ENCODE measurements at regions not wholly inside any gene's neighbourhood (a gene's known extent, or its start where the extent isn't known, plus 50 kb on each side); places are given as distances from the start of the nearest gene placed in this dataset.
A peak's percentile ranks its signal among the peaks of the same experiment; 100 is the strongest.

GRCh38 chr10:9615189-9615588 is 1402.5 kb upstream of the CELF2 start:
- no peak overlapping the region for H3K4me2 ChIP-seq (ENCODE audit: low read length)
- no CpG with 5 or more reads among the region's 3 CpGs for WGBS (ENCODE audit: extremely low coverage, insufficient coverage, insufficient read length)
- no peaks in the 10 kb centered on the region for H3K4me1 ChIP-seq (ENCODE audit: control insufficient read depth in 1 of 2, insufficient read depth in 2 of 2, low read length in 2 of 2)
- no peak overlapping the region for H2BK12ac ChIP-seq (ENCODE audit: low read length)
- no peaks in the 10 kb centered on the region for H3K27me3 ChIP-seq (ENCODE audit: insufficient read depth, low read length)
- no peak overlapping the region for H3K9ac ChIP-seq (ENCODE audit: low read length)
- no peak overlapping the region for H3K4ac ChIP-seq (ENCODE audit: low read depth, low read length)
- peak in 1 of 2 donors; percentile 56 for DNase-seq
- H4K91ac ChIP-seq (ENCODE audit: low read depth, low read length) = no peak overlapping the region
- no peak overlapping the region for H3K23ac ChIP-seq (ENCODE audit: low read length)
- H3K36me3 ChIP-seq (ENCODE audit: control insufficient read depth in 1 of 2, insufficient read depth in 2 of 2, low read length in 2 of 2) = no peaks in the 10 kb centered on the region
- no peak overlapping the region for H3K14ac ChIP-seq (ENCODE audit: low read length)
- H3K18ac ChIP-seq (ENCODE audit: low read length) = no peak overlapping the region
- no peaks in the 10 kb centered on the region for H3K79me1 ChIP-seq (ENCODE audit: low read length)
- H4K8ac ChIP-seq (ENCODE audit: low read depth, low read length) = no peak overlapping the region
- no peak overlapping the region for H4K12ac ChIP-seq (ENCODE audit: low read depth, low read length)
- H3K79me2 ChIP-seq (ENCODE audit: control insufficient read depth, insufficient read depth, low read length, poor library complexity) = no peaks in the 10 kb centered on the region
- no peak overlapping the region for H2AFZ ChIP-seq (ENCODE audit: insufficient read depth, low read length, poor library complexity)
- no peaks in the 10 kb centered on the region for H3K9me3 ChIP-seq (ENCODE audit: insufficient read depth, low read depth, low read length)
- no peak overlapping the region for H3K27ac ChIP-seq (ENCODE audit: low read depth, low read length)
- H2BK5ac ChIP-seq (ENCODE audit: low read depth, low read length, poor library complexity) = no peak overlapping the region
- no peak overlapping the region for H2BK120ac ChIP-seq (ENCODE audit: insufficient read depth, low read length, poor library complexity)
- no peak overlapping the region for H3K4me3 ChIP-seq (ENCODE audit: low read depth, low read length)
- no peak overlapping the region for H2AK5ac ChIP-seq (ENCODE audit: low read length)

DNA sequence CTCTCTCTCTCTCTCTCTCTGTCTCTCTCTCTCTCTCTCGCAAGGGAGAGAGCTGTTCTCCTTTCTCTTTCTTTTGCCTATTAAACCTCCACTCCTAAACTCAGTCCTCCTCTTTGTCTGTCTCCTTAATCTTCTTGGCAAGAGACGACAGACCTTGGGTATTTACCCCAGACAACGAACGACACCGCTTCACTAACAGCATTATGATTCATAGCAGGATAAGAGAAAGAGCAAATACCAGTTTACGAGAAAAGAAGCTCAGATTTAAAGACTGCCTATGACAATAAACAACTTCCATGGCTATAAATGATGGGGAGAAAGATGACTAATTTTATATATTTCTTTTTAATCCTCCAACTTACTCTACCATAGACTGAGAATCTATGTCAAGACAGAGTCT is 1396.5 kb upstream of the CELF2 start:
- no peak overlapping the region for H2BK12ac ChIP-seq (ENCODE audit: low read length)
- H3K27me3 ChIP-seq (ENCODE audit: insufficient read depth, low read length) = no peaks in the 10 kb centered on the region
- H2AFZ ChIP-seq (ENCODE audit: insufficient read depth, low read length, poor library complexity) = no peak overlapping the region
- no peaks in the 10 kb centered on the region for H3K4me1 ChIP-seq (ENCODE audit: control insufficient read depth in 1 of 2, insufficient read depth in 2 of 2, low read length in 2 of 2)
- H3K9me3 ChIP-seq (ENCODE audit: insufficient read depth, low read depth, low read length) = no peaks in the 10 kb centered on the region
- no peaks in the 10 kb centered on the region for H3K79me1 ChIP-seq (ENCODE audit: low read length)
- no peak overlapping the region for H4K91ac ChIP-seq (ENCODE audit: low read depth, low read length)
- H3K79me2 ChIP-seq (ENCODE audit: control insufficient read depth, insufficient read depth, low read length, poor library complexity) = no peaks in the 10 kb centered on the region
- no peak overlapping the region for H3K4me3 ChIP-seq (ENCODE audit: low read depth, low read length)
- no peak overlapping the region for H3K27ac ChIP-seq (ENCODE audit: low read depth, low read length)
- H2AK5ac ChIP-seq (ENCODE audit: low read length) = no peak overlapping the region
- H3K14ac ChIP-seq (ENCODE audit: low read length) = no peak overlapping the region
- no peak overlapping the region for H2BK5ac ChIP-seq (ENCODE audit: low read depth, low read length, poor library complexity)
- H4K12ac ChIP-seq (ENCODE audit: low read depth, low read length) = no peak overlapping the region
- H3K36me3 ChIP-seq (ENCODE audit: control insufficient read depth in 1 of 2, insufficient read depth in 2 of 2, low read length in 2 of 2) = no peaks in the 10 kb centered on the region
- no peak overlapping the region for H2BK120ac ChIP-seq (ENCODE audit: insufficient read depth, low read length, poor library complexity)
- no peak overlapping the region for H3K4ac ChIP-seq (ENCODE audit: low read depth, low read length)
- no peak overlapping the region for H3K9ac ChIP-seq (ENCODE audit: low read length)
- H3K23ac ChIP-seq (ENCODE audit: low read length) = no peak overlapping the region
- no peak overlapping the region for H3K18ac ChIP-seq (ENCODE audit: low read length)
- DNase-seq = no peak
- no CpG with 5 or more reads among the region's 6 CpGs for WGBS (ENCODE audit: extremely low coverage, insufficient coverage, insufficient read length)
- no peak overlapping the region for H4K8ac ChIP-seq (ENCODE audit: low read depth, low read length)
- no peak overlapping the region for H3K4me2 ChIP-seq (ENCODE audit: low read length)

GRCh38 chr10:9625304-9625703 is 1392.4 kb upstream of the CELF2 start:
- Histone ChIP-seq H4K12ac (ENCODE audit: low read depth, low read length) (no peak overlapping the region), H3K4me1 (ENCODE audit: control insufficient read depth in 1 of 2, insufficient read depth in 2 of 2, low read length in 2 of 2) (no peaks in the 10 kb centered on the region), H3K9me3 (ENCODE audit: insufficient read depth, low read depth, low read length) (no peaks in the 10 kb centered on the region), H2BK12ac (ENCODE audit: low read length) (no peak overlapping the region), H3K23ac (ENCODE audit: low read length) (no peak overlapping the region), H4K91ac (ENCODE audit: low read depth, low read length) (no peak overlapping the region), H3K79me2 (ENCODE audit: control insufficient read depth, insufficient read depth, low read length, poor library complexity) (no peaks in the 10 kb centered on the region), H3K27me3 (ENCODE audit: insufficient read depth, low read length) (no peaks in the 10 kb centered on the region), H2BK5ac (ENCODE audit: low read depth, low read length, poor library complexity) (no peak overlapping the region), H2BK120ac (ENCODE audit: insufficient read depth, low read length, poor library complexity) (no peak overlapping the region), H3K9ac (ENCODE audit: low read length) (no peak overlapping the region), H4K8ac (ENCODE audit: low read depth, low read length) (no peak overlapping the region), H3K27ac (ENCODE audit: low read depth, low read length) (no peak overlapping the region), H3K14ac (ENCODE audit: low read length) (no peak overlapping the region), H2AK5ac (ENCODE audit: low read length) (no peak overlapping the region), H3K18ac (ENCODE audit: low read length) (no peak overlapping the region), H3K4me2 (ENCODE audit: low read length) (no peak overlapping the region), H2AFZ (ENCODE audit: insufficient read depth, low read length, poor library complexity) (no peak overlapping the region), H3K79me1 (ENCODE audit: low read length) (no peaks in the 10 kb centered on the region), H3K4ac (ENCODE audit: low read depth, low read length) (no peak overlapping the region), H3K36me3 (ENCODE audit: control insufficient read depth in 1 of 2, insufficient read depth in 2 of 2, low read length in 2 of 2) (no peaks in the 10 kb centered on the region), H3K4me3 (ENCODE audit: low read depth, low read length) (no peak overlapping the region)
- no peak for DNase-seq

- Histone ChIP-seq H4K8ac (ENCODE audit: low read depth, low read length) (no peak overlapping the region), H3K14ac (ENCODE audit: low read length) (no peak overlapping the region), H3K4me1 (ENCODE audit: control insufficient read depth in 1 of 2, insufficient read depth in 2 of 2, low read length in 2 of 2) (no peaks in the 10 kb centered on the region), H2BK12ac (ENCODE audit: low read length) (no peak overlapping the region), H2BK120ac (ENCODE audit: insufficient read depth, low read length, poor library complexity) (no peak overlapping the region), H3K27ac (ENCODE audit: low read depth, low read length) (no peak overlapping the region), H2AFZ (ENCODE audit: insufficient read depth, low read length, poor library complexity) (no peak overlapping the region), H4K91ac (ENCODE audit: low read depth, low read length) (no peak overlapping the region), H3K4me2 (ENCODE audit: low read length) (no peak overlapping the region), H2AK5ac (ENCODE audit: low read length) (no peak overlapping the region), H3K27me3 (ENCODE audit: insufficient read depth, low read length) (no peaks in the 10 kb centered on the region), H3K79me1 (ENCODE audit: low read length) (no peaks in the 10 kb centered on the region), H3K79me2 (ENCODE audit: control insufficient read depth, insufficient read depth, low read length, poor library complexity) (no peaks in the 10 kb centered on the region), H2BK5ac (ENCODE audit: low read depth, low read length, poor library complexity) (no peak overlapping the region), H3K23ac (ENCODE audit: low read length) (no peak overlapping the region), H3K9me3 (ENCODE audit: insufficient read depth, low read depth, low read length) (no peaks in the 10 kb centered on the region), H4K12ac (ENCODE audit: low read depth, low read length) (no peak overlapping the region), H3K18ac (ENCODE audit: low read length) (no peak overlapping the region), H3K4me3 (ENCODE audit: low read depth, low read length) (no peak overlapping the region), H3K4ac (ENCODE audit: low read depth, low read length) (no peak overlapping the region), H3K36me3 (ENCODE audit: control insufficient read depth in 1 of 2, insufficient read depth in 2 of 2, low read length in 2 of 2) (no peaks in the 10 kb centered on the region), H3K9ac (ENCODE audit: low read length) (no peak overlapping the region)
- DNase-seq = peak in 1 of 2 donors; percentile 19
- WGBS (ENCODE audit: extremely low coverage, insufficient coverage, insufficient read length) = no CpG with 5 or more reads among the region's 3 CpGs
These were observed 1383.2 kb upstream of the CELF2 start for GRCh38 chr10:9634466-9634865.
